NCI-H2196 treated with DMSO at 0.1 percent for 48 hours (cell line): ENCODE measurements at regions not wholly inside any gene's neighbourhood (a gene's known extent, or its start where the extent isn't known, plus 50 kb on each side); places are given as distances from the start of the nearest gene placed in this dataset.

Source experiments
- DNase-seq: peaks from one replicate; lab custom pipeline; 2025; ENCODE audit not compliant: unreplicated experiment; lab: John Stamatoyannopoulos, UW

- DNase-seq = no peak
Measured at GRCh38 chr13:107284173-107284572, 716.2 kb upstream of the ARGLU1 start.

- DNase-seq = no peak
Measured at GRCh38 chr13:107277911-107278310, 710.0 kb upstream of the ARGLU1 start.

- no peak for DNase-seq
Measured at GRCh38 chr13:107276936-107277335, 709.0 kb upstream of the ARGLU1 start.

GRCh38 chr13:107275945-107276614, 708.1 kb upstream of the ARGLU1 start:
- no peak for DNase-seq

GRCh38 chr13:107275312-107275711, 707.4 kb upstream of the ARGLU1 start:
- no peak for DNase-seq

- no peak for DNase-seq
Measured at GRCh38 chr13:107271227-107271626, 703.3 kb upstream of the ARGLU1 start.

GRCh38 chr13:107266657-107267056, 698.7 kb upstream of the ARGLU1 start:
- no peak for DNase-seq

- DNase-seq = no peak
Measured at GRCh38 chr13:107258599-107259187, 690.8 kb upstream of the ARGLU1 start.

GRCh38 chr13:107254392-107254791, 686.5 kb upstream of the ARGLU1 start:
- DNase-seq = no peak

GRCh38 chr13:107252428-107252827, 684.5 kb upstream of the ARGLU1 start:
- DNase-seq = no peak

GRCh38 chr13:107252021-107252420, 684.1 kb upstream of the ARGLU1 start:
- DNase-seq = no peak

- no peak for DNase-seq
Measured at GRCh38 chr13:107251341-107251740, 683.4 kb upstream of the ARGLU1 start.

GRCh38 chr13:107250628-107251027, 682.7 kb upstream of the ARGLU1 start:
- no peak for DNase-seq

GRCh38 chr13:107244241-107244640, 676.3 kb upstream of the ARGLU1 start:
- no peak for DNase-seq

- no peak for DNase-seq
Measured at GRCh38 chr13:107242138-107242537, 674.2 kb upstream of the ARGLU1 start.

- no peak for DNase-seq
Measured at GRCh38 chr13:107241381-107241780, 673.4 kb upstream of the ARGLU1 start.

GRCh38 chr13:107239213-107239612, 671.3 kb upstream of the ARGLU1 start:
- DNase-seq = no peak

- no peak for DNase-seq
Measured at GRCh38 chr13:107238262-107238981, 670.5 kb upstream of the ARGLU1 start.

- DNase-seq = no peak
Measured at GRCh38 chr13:107234319-107235073, 666.6 kb upstream of the ARGLU1 start.

- DNase-seq = no peak
Measured at GRCh38 chr13:107233541-107233940, 665.6 kb upstream of the ARGLU1 start.

- DNase-seq = no peak
Measured at GRCh38 chr13:107231944-107232343, 664.0 kb upstream of the ARGLU1 start.

GRCh38 chr13:107223867-107224266, 655.9 kb upstream of the ARGLU1 start:
- DNase-seq = no peak
